Adrenal gland (tissue), 9 donors: ENCODE measurements at regions not wholly inside any gene's neighbourhood (a gene's known extent, or its start where the extent isn't known, plus 50 kb on each side); places are given as distances from the start of the nearest gene placed in this dataset.

Experiments
- DNase-seq, 7 donors: peaks; one replicate each; pipeline ENCODE4 v3.0.0-alpha.2; 2019 to 2020
- H3K27ac ChIP-seq, 5 donors: fragments of 200-600 bp; sonication (generic) in 4 of 5; 1 replicate in 3 of 5; 2 replicates in 2 of 5; pipeline versions ENCODE4 v1.5.1 to v1.8.0; 2016 to 2020; ENCODE audit warnings: mild to moderate bottlenecking in 1 of 5
- H3K27me3 ChIP-seq: fragments of 200-600 bp; 2 replicates; pipeline ENCODE4 v1.8.0; 2021
- H3K36me3 ChIP-seq, 2 donors: fragments of 200-600 bp; replicated peaks in 1 of 2; 1 replicate in 1 of 2; 2 replicates in 1 of 2; pipeline versions ENCODE4 v1.5.1 to v1.8.0; 2018 to 2022
- H3K4me1 ChIP-seq, 2 donors: fragments of 200-600 bp; replicated peaks in 1 of 2; 1 replicate in 1 of 2; 2 replicates in 1 of 2; pipeline versions ENCODE4 v1.5.1 to v1.8.0; 2018 to 2021
- H3K4me3 ChIP-seq, 4 donors: fragments of 200-600 bp; sonication (generic) in 3 of 4; one replicate each; pipeline ENCODE4 v1.5.1; 2016 to 2018
- H3K9me3 ChIP-seq, 3 donors: fragments of 200-600 bp; sonication (generic) in 1 of 3; replicated peaks in 1 of 3; 1 replicate in 2 of 3; 2 replicates in 1 of 3; pipeline versions ENCODE4 v1.5.1 to v1.8.0; 2016 to 2021
- CTCF ChIP-seq, 6 experiments: fragments of 450-650 bp in 4 of 6; fragments of 200-600 bp in 2 of 6; sonication (generic) in 1 of 6; IDR thresholded peaks; 1 replicate in 5 of 6; 2 replicates in 1 of 6; pipeline versions ENCODE4 v1.5.1 to v1.8.0; 2016 to 2021; ENCODE audit warnings: antibody characterized with exemption in 6 of 6, mild to moderate bottlenecking in 2 of 6, moderate library complexity in 1 of 6
- POLR2A ChIP-seq, 2 donors: fragments of 450-650 bp; IDR thresholded peaks; one replicate each; pipeline ENCODE4 v1.6.1; 2017; ENCODE audit warnings: antibody characterized with exemption in 2 of 2, mild to moderate bottlenecking in 2 of 2, moderate library complexity in 1 of 2
- WGBS, 4 donors: extraction: QIAGEN DNeasy Blood & Tissue Kit in 2 of 4; methylation state at CpG; one replicate each; pipeline versions ENCODE4 v1.1.5 to v1.1.7; 2013 to 2017; 5-methylcytosine and 5-hydroxymethylcytosine counted together
- intact Hi-C, 2 donors: fragments of 100-400 bp; cut with DNase I; formaldehyde crosslinking; loops; one replicate each; pipeline versions ENCODE4 v1.14.1 to v1.15.0; 2022 to 2023
- donor health status: healthy with polysubstance abuse.
- donor health status: Bipolar disorder and iron deficiency.
- donor health status: DM: yes; HTN: yes; CAD: no.
- donor health status: DM: no; HTN: no; CAD: no.
- donor health status: DM: no; HTN: no; CAD: no.

- H3K4me1 ChIP-seq, result peaks cover 0 to 10% of the 10 kb centered on the region in 2 donors
- no peaks in the 10 kb centered on the region for H3K9me3 ChIP-seq
- H3K27ac ChIP-seq, result no peak overlapping the region
- no peak for TF ChIP-seq CTCF (IDR thresholded peaks at IDR 0.05)
- no peak for TF ChIP-seq POLR2A (IDR thresholded peaks at IDR 0.05)
- H3K4me3 ChIP-seq, result no peak overlapping the region
- no peaks in the 10 kb centered on the region for H3K27me3 ChIP-seq
- no peaks in the 10 kb centered on the region for H3K36me3 ChIP-seq
- no peak for DNase-seq
- WGBS, 4 donors, result 80 to 94% (median 88%) methylated on average over 2 of the region's 2 CpGs
- intact Hi-C loops, result no loop called here
Observed at GRCh38 chr4:123615901-123616300, 219.3 kb downstream of the SPRY1 start.

- no peak overlapping the region for H3K4me3 ChIP-seq
- peak overlapping the region in 2 of 5 donors; percentile 35 to 69 for H3K27ac ChIP-seq
- intact Hi-C loops, result no loop called here
- H3K4me1 ChIP-seq, result peaks cover 0 to 10% of the 10 kb centered on the region in 2 donors
- no peaks in the 10 kb centered on the region for H3K27me3 ChIP-seq
- TF ChIP-seq POLR2A (IDR thresholded peaks at IDR 0.05) (no peak), CTCF (IDR thresholded peaks at IDR 0.05) (no peak)
- no peaks in the 10 kb centered on the region for H3K9me3 ChIP-seq
- WGBS, 4 donors, result 47 to 60% (median 55%) methylated on average over 6 of the region's 6 CpGs
- DNase-seq, result peak; percentile 52 to 92 (median 67)
- H3K36me3 ChIP-seq, result no peaks in the 10 kb centered on the region
Observed at GRCh38 chr4:123616951-123617461, 220.4 kb downstream of the SPRY1 start.

GRCh38 chr4:123617791-123618190, 221.2 kb downstream of the SPRY1 start:
- peak overlapping the region in 1 of 5 donors; percentile 35 for H3K27ac ChIP-seq
- H3K9me3 ChIP-seq, result no peaks in the 10 kb centered on the region
- intact Hi-C loops, result no loop called here
- H3K27me3 ChIP-seq, result no peaks in the 10 kb centered on the region
- no peak overlapping the region for H3K4me3 ChIP-seq
- no peaks in the 10 kb centered on the region for H3K36me3 ChIP-seq
- 90 to 100% (median 94%) methylated on average over 1 of the region's 1 CpG for WGBS, 4 donors
- no peak for DNase-seq
- H3K4me1 ChIP-seq, result peaks cover 0 to 10% of the 10 kb centered on the region in 2 donors
- TF ChIP-seq POLR2A (IDR thresholded peaks at IDR 0.05) (no peak), CTCF (IDR thresholded peaks at IDR 0.05) (no peak)

GRCh38 chr4:123618606-123619005, 222.0 kb downstream of the SPRY1 start:
- H3K4me3 ChIP-seq, result no peak overlapping the region
- H3K36me3 ChIP-seq, result no peaks in the 10 kb centered on the region
- no peak overlapping the region for H3K27ac ChIP-seq
- no peak for TF ChIP-seq CTCF (IDR thresholded peaks at IDR 0.05)
- TF ChIP-seq POLR2A (IDR thresholded peaks at IDR 0.05), result no peak
- WGBS, 4 donors, result 56 to 89% (median 87%) methylated on average over 1 of the region's 1 CpG
- H3K4me1 ChIP-seq, result peaks cover 0 to 10% of the 10 kb centered on the region in 2 donors
- H3K9me3 ChIP-seq, result no peaks in the 10 kb centered on the region
- H3K27me3 ChIP-seq, result no peaks in the 10 kb centered on the region
- no peak for DNase-seq
- intact Hi-C loops, result no loop called here
